Activated CD8-positive, alpha-beta T cell treated with anti-CD3 and anti-CD28 coated beads, Interleukin-2, amount 10 ng/mL, durations not matched to agents 7 days and 5 days (primary cell): ENCODE measurements at regions not wholly inside any gene's neighbourhood (a gene's known extent, or its start where the extent isn't known, plus 50 kb on each side); places are given as distances from the start of the nearest gene placed in this dataset.
"Not testable (repeated sequence)": the region's sequence is repeated elsewhere in the genome, so short reads cannot be mapped to it uniquely, and the experiment has no call there.

Experiments
- ATAC-seq: fragments of 150-1000 bp; cut with Tn5 transposase; one replicate; pipeline ENCODE4 v1.10.0; 2021; ENCODE audit warnings: moderate library complexity
- CTCF ChIA-PET: fragments of 350-600 bp; sonication (Branson Sonifier 250); formaldehyde crosslinking; loops from one replicate; lab custom pipeline; 2021; ENCODE audit warnings: antibody characterized with exemption; lab: Charles Lee
- POLR2A ChIA-PET: fragments of 350-600 bp; sonication (Branson Sonifier 250); formaldehyde crosslinking; loops from one replicate; lab custom pipeline; 2021; ENCODE audit warnings: antibody characterized with exemption; lab: Charles Lee
- DNase-seq: peaks from one replicate; pipeline ENCODE4 v3.0.0-alpha.2; 2020
- H3K27ac Mint-ChIP-seq: one replicate; pipeline ENCODE4 v1.8.0; 2021; ENCODE audit warnings: mild to moderate bottlenecking, mixed read lengths
- H3K27me3 Mint-ChIP-seq: one replicate; pipeline ENCODE4 v1.8.0; 2021; ENCODE audit warnings: low read depth, mixed read lengths
- H3K36me3 Mint-ChIP-seq: one replicate; pipeline ENCODE4 v1.8.0; 2021; ENCODE audit warnings: low read depth, mixed read lengths
- H3K4me1 Mint-ChIP-seq: one replicate; pipeline ENCODE4 v1.8.0; 2021; ENCODE audit warnings: low read depth, mixed read lengths
- H3K4me3 Mint-ChIP-seq: one replicate; pipeline ENCODE4 v1.8.0; 2021; ENCODE audit warnings: mild to moderate bottlenecking, mixed read lengths
- H3K9me3 Mint-ChIP-seq: one replicate; pipeline ENCODE4 v1.8.0; 2022; ENCODE audit warnings: mixed read lengths; ENCODE audit not compliant: insufficient read depth

- POLR2A ChIA-PET, CTCF ChIA-PET: not testable (repeated sequence)
Observed at GRCh38 chr18:25525789-25526188, 173.8 kb upstream of the ZNF521 start.

GRCh38 chr18:25518716-25519053 lies 166.7 kb upstream of the ZNF521 start:
- H3K4me3 Mint-ChIP-seq = no peak overlapping the region
- no peaks in the 10 kb centered on the region for H3K27me3 Mint-ChIP-seq
- POLR2A ChIA-PET = no interaction called here
- H3K9me3 Mint-ChIP-seq = no peaks in the 10 kb centered on the region
- no peaks in the 10 kb centered on the region for H3K4me1 Mint-ChIP-seq
- no peak overlapping the region for H3K27ac Mint-ChIP-seq
- H3K36me3 Mint-ChIP-seq = no peaks in the 10 kb centered on the region
- ATAC-seq (no peak), DNase-seq (no peak)
- CTCF ChIA-PET = no interaction called here

More at GRCh38 chr18:25525789-25526188, 173.8 kb upstream of the ZNF521 start:
- H3K4me3 Mint-ChIP-seq, H3K4me1 Mint-ChIP-seq, ATAC-seq, H3K36me3 Mint-ChIP-seq, H3K27ac Mint-ChIP-seq, DNase-seq, H3K9me3 Mint-ChIP-seq, H3K27me3 Mint-ChIP-seq: not testable (repeated sequence)

GRCh38 chr18:25517881-25518715 lies 166.1 kb upstream of the ZNF521 start:
- DNase-seq (no peak), ATAC-seq (no peak)
- Mint-ChIP-seq H3K36me3 (no peaks in the 10 kb centered on the region), H3K9me3 (no peaks in the 10 kb centered on the region), H3K4me1 (no peaks in the 10 kb centered on the region), H3K27ac (no peak overlapping the region), H3K27me3 (no peaks in the 10 kb centered on the region), H3K4me3 (no peak overlapping the region)
- ChIA-PET CTCF (no interaction called here), POLR2A (no interaction called here)

- ChIA-PET POLR2A (no interaction called here), CTCF (interaction anchor here (0.6 kb wide), 1 partner anchor 813 kb away, joined by 3 read pairs; no protein-coding TSS in a partner anchor)
- no peak for ATAC-seq
- no peaks in the 10 kb centered on the region for H3K9me3 Mint-ChIP-seq
- H3K36me3 Mint-ChIP-seq = no peaks in the 10 kb centered on the region
- no peak overlapping the region for H3K4me3 Mint-ChIP-seq
- no peaks in the 10 kb centered on the region for H3K4me1 Mint-ChIP-seq
- DNase-seq = no peak
- H3K27me3 Mint-ChIP-seq = no peaks in the 10 kb centered on the region
- H3K27ac Mint-ChIP-seq = no peak overlapping the region
Observed at GRCh38 chr18:25516747-25517498, 165.0 kb upstream of the ZNF521 start.

- Mint-ChIP-seq H3K27ac (no peak overlapping the region), H3K27me3 (no peaks in the 10 kb centered on the region), H3K4me3 (no peak overlapping the region), H3K36me3 (no peaks in the 10 kb centered on the region), H3K9me3 (no peaks in the 10 kb centered on the region), H3K4me1 (no peaks in the 10 kb centered on the region)
- no peak for ATAC-seq
- DNase-seq = no peak
- POLR2A ChIA-PET = no interaction called here
- CTCF ChIA-PET = no interaction called here
Observed at GRCh38 chr18:25516121-25516520, 164.2 kb upstream of the ZNF521 start.

GRCh38 chr18:25510096-25510495 lies 158.1 kb upstream of the ZNF521 start:
- Mint-ChIP-seq H3K27me3 (no peaks in the 10 kb centered on the region), H3K36me3 (no peaks in the 10 kb centered on the region), H3K4me3 (no peak overlapping the region), H3K4me1 (no peaks in the 10 kb centered on the region), H3K9me3 (no peaks in the 10 kb centered on the region), H3K27ac (no peak overlapping the region)
- no peak for ATAC-seq
- ChIA-PET CTCF (no interaction called here), POLR2A (no interaction called here)
- DNase-seq = no peak

GRCh38 chr18:25503567-25504081 lies 151.7 kb upstream of the ZNF521 start:
- ChIA-PET CTCF (no interaction called here), POLR2A (no interaction called here)
- DNase-seq (no peak), ATAC-seq (no peak)
- Mint-ChIP-seq H3K9me3 (no peaks in the 10 kb centered on the region), H3K36me3 (no peaks in the 10 kb centered on the region), H3K4me3 (no peak overlapping the region), H3K27me3 (peaks cover 2% of the 10 kb centered on the region), H3K27ac (no peak overlapping the region), H3K4me1 (no peaks in the 10 kb centered on the region)

- POLR2A ChIA-PET = no interaction called here
- DNase-seq = no peak
- H3K4me1 Mint-ChIP-seq = no peaks in the 10 kb centered on the region
- CTCF ChIA-PET = no interaction called here
- H3K36me3 Mint-ChIP-seq = no peaks in the 10 kb centered on the region
- ATAC-seq = no peak
- no peak overlapping the region for H3K27ac Mint-ChIP-seq
- no peaks in the 10 kb centered on the region for H3K27me3 Mint-ChIP-seq
- H3K9me3 Mint-ChIP-seq = no peaks in the 10 kb centered on the region
- no peak overlapping the region for H3K4me3 Mint-ChIP-seq
Observed at GRCh38 chr18:25497151-25497794, 145.3 kb upstream of the ZNF521 start.

GRCh38 chr18:25496544-25496943 lies 144.6 kb upstream of the ZNF521 start:
- Mint-ChIP-seq H3K27ac (no peak overlapping the region), H3K36me3 (no peaks in the 10 kb centered on the region), H3K9me3 (no peaks in the 10 kb centered on the region), H3K4me3 (no peak overlapping the region), H3K27me3 (no peaks in the 10 kb centered on the region), H3K4me1 (no peaks in the 10 kb centered on the region)
- no peak for DNase-seq
- no peak for ATAC-seq
- POLR2A ChIA-PET = no interaction called here
- CTCF ChIA-PET = no interaction called here

- Mint-ChIP-seq H3K4me3 (no peak overlapping the region), H3K27ac (no peak overlapping the region), H3K27me3 (no peaks in the 10 kb centered on the region), H3K9me3 (no peaks in the 10 kb centered on the region), H3K36me3 (no peaks in the 10 kb centered on the region), H3K4me1 (no peaks in the 10 kb centered on the region)
- ChIA-PET POLR2A (no interaction called here), CTCF (no interaction called here)
- ATAC-seq (no peak), DNase-seq (no peak)
Observed at GRCh38 chr18:25495606-25496005, 143.6 kb upstream of the ZNF521 start.

GRCh38 chr18:25494888-25495287 lies 142.9 kb upstream of the ZNF521 start:
- H3K4me1 Mint-ChIP-seq = no peaks in the 10 kb centered on the region
- ChIA-PET POLR2A (no interaction called here), CTCF (no interaction called here)
- no peak overlapping the region for H3K27ac Mint-ChIP-seq
- no peaks in the 10 kb centered on the region for H3K27me3 Mint-ChIP-seq
- H3K9me3 Mint-ChIP-seq = no peaks in the 10 kb centered on the region
- ATAC-seq (no peak), DNase-seq (no peak)
- no peak overlapping the region for H3K4me3 Mint-ChIP-seq
- H3K36me3 Mint-ChIP-seq = no peaks in the 10 kb centered on the region

- H3K27me3 Mint-ChIP-seq = no peaks in the 10 kb centered on the region
- no peaks in the 10 kb centered on the region for H3K9me3 Mint-ChIP-seq
- no peaks in the 10 kb centered on the region for H3K36me3 Mint-ChIP-seq
- DNase-seq = no peak
- no peak overlapping the region for H3K27ac Mint-ChIP-seq
- ChIA-PET POLR2A (no interaction called here), CTCF (no interaction called here)
- H3K4me3 Mint-ChIP-seq = no peak overlapping the region
- H3K4me1 Mint-ChIP-seq = no peaks in the 10 kb centered on the region
- ATAC-seq = no peak
Observed at GRCh38 chr18:25493401-25493800, 141.4 kb upstream of the ZNF521 start.
